Subcutaneous abdominal adipose tissue (tissue), 5 donors: ENCODE measurements at regions not wholly inside any gene's neighbourhood (a gene's known extent, or its start where the extent isn't known, plus 50 kb on each side); places are given as distances from the start of the nearest gene placed in this dataset.
A peak's percentile ranks its signal among the peaks of the same experiment; 100 is the strongest.

Experiments used
- H3K27ac ChIP-seq: one replicate; pipeline ENCODE4 v1.7.0; 2013; ENCODE audit warnings: low read depth, mild to moderate bottlenecking, inconsistent platforms, low read length, moderate library complexity
- H3K27me3 ChIP-seq, 5 donors: one replicate each; pipeline ENCODE4 v1.7.0; 2013; ENCODE audit warnings: low read length in 5 of 5, inconsistent platforms in 1 of 5; ENCODE audit not compliant: control insufficient read depth in 5 of 5, insufficient read depth in 4 of 5
- H3K36me3 ChIP-seq, 5 donors: one replicate each; pipeline ENCODE4 v1.7.0; 2013; ENCODE audit warnings: low read length in 5 of 5; ENCODE audit not compliant: control insufficient read depth in 5 of 5, insufficient read depth in 5 of 5
- H3K4me1 ChIP-seq, 5 donors: one replicate each; pipeline ENCODE4 v1.7.0; 2013; ENCODE audit warnings: low read length in 5 of 5, mild to moderate bottlenecking in 3 of 5, moderate library complexity in 1 of 5; ENCODE audit not compliant: control insufficient read depth in 5 of 5, insufficient read depth in 5 of 5
- H3K4me3 ChIP-seq, 5 donors: one replicate each; pipeline ENCODE4 v1.7.0; 2013; ENCODE audit warnings: low read length in 5 of 5, low read depth in 1 of 5
- H3K9ac ChIP-seq, 5 donors: one replicate each; pipeline ENCODE4 v1.7.0; 2013; ENCODE audit warnings: low read length in 5 of 5, mild to moderate bottlenecking in 4 of 5, moderate library complexity in 3 of 5
- H3K9me3 ChIP-seq, 5 donors: one replicate each; pipeline ENCODE4 v1.7.0; 2013; ENCODE audit warnings: low read length in 5 of 5; ENCODE audit not compliant: control insufficient read depth in 5 of 5
- donor health status: healthy.
- donor health status: healthy.
- donor health status: healthy.
- donor health status: healthy.
- donor health status: healthy.

- Histone ChIP-seq H3K4me1 (peaks cover 8 to 41% (median 32%) of the 10 kb centered on the region in 5 donors), H3K9ac (peak overlapping the region in 1 of 5 donors; percentile 69), H3K36me3 (no peaks in the 10 kb centered on the region), H3K27me3 (no peaks in the 10 kb centered on the region), H3K9me3 (peaks cover 3 to 12% (median 8%) of the 10 kb centered on the region in 5 donors), H3K4me3 (no peak overlapping the region), H3K27ac (peak overlapping the region; percentile 89)
Observed at GRCh38 chr22:27278946-27279345, 522.6 kb downstream of the MN1 start.

DNA sequence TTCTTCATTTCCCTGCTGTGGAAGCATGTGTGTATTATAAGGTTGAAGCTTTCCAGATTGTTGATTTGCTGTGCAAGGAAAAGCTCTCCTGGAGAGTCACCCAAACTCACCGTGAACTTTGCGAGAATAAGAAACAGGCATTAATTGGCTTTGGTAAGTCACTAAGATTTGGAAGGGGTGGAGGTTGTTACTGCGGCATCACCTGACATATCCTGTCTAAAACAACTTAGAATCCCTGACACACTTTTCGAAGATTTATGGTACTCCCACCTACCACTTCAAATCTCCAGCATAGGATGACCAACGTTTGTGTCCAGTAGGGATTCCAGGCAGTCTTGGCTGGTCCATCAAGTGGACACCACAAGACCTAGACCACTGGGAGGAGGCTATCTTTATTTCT, 518.3 kb downstream of the MN1 start:
- H3K4me1 ChIP-seq, result peaks cover 0 to 24% (median 6%) of the 10 kb centered on the region in 5 donors
- peaks cover 0 to 6% (median 2%) of the 10 kb centered on the region in 5 donors for H3K9me3 ChIP-seq
- H3K27me3 ChIP-seq, result no peaks in the 10 kb centered on the region
- no peak overlapping the region for H3K4me3 ChIP-seq
- H3K27ac ChIP-seq, result no peak overlapping the region
- no peak overlapping the region for H3K9ac ChIP-seq
- no peaks in the 10 kb centered on the region for H3K36me3 ChIP-seq

DNA sequence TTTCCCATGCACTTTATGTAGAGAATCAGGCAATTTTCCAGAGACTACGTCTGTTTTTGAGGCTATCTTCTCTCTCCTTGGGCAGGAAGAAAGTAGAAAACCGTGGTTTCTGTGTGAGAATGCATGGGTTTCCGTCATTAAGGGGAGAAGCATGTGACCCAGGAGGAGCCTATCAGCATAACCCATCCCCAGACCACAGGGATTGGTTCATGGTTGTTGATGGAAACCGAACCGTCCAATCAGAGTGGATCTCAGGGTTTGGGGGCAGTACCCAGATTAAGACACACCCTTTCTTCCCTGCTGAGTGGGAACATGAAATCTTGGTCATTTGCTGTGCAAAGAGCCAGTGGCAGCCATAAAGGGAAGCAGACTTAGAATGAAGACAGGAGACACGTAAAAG, 517.8 kb downstream of the MN1 start:
- H3K4me1 ChIP-seq, result peaks cover 0 to 19% (median 1%) of the 10 kb centered on the region in 5 donors
- no peaks in the 10 kb centered on the region for H3K27me3 ChIP-seq
- H3K9me3 ChIP-seq, result peaks cover 0 to 6% (median 2%) of the 10 kb centered on the region in 5 donors
- no peak overlapping the region for H3K27ac ChIP-seq
- H3K4me3 ChIP-seq, result no peak overlapping the region
- no peaks in the 10 kb centered on the region for H3K36me3 ChIP-seq
- no peak overlapping the region for H3K9ac ChIP-seq

GRCh38 chr22:27284324-27284723, 517.2 kb downstream of the MN1 start:
- Histone ChIP-seq H3K9me3 (peaks cover 0 to 6% (median 2%) of the 10 kb centered on the region in 5 donors), H3K4me3 (no peak overlapping the region), H3K9ac (no peak overlapping the region), H3K27ac (no peak overlapping the region), H3K36me3 (no peaks in the 10 kb centered on the region), H3K27me3 (no peaks in the 10 kb centered on the region), H3K4me1 (peaks cover 0 to 13% (median 0%) of the 10 kb centered on the region in 5 donors)

- no peak overlapping the region for H3K9ac ChIP-seq
- H3K4me3 ChIP-seq, result no peak overlapping the region
- no peaks in the 10 kb centered on the region for H3K36me3 ChIP-seq
- H3K27ac ChIP-seq, result no peak overlapping the region
- H3K9me3 ChIP-seq, result peaks cover 0 to 6% (median 0%) of the 10 kb centered on the region in 5 donors
- H3K27me3 ChIP-seq, result no peaks in the 10 kb centered on the region
- H3K4me1 ChIP-seq, result peaks cover 0 to 13% (median 0%) of the 10 kb centered on the region in 5 donors
Observed at GRCh38 chr22:27286711-27287110, 514.8 kb downstream of the MN1 start.

DNA sequence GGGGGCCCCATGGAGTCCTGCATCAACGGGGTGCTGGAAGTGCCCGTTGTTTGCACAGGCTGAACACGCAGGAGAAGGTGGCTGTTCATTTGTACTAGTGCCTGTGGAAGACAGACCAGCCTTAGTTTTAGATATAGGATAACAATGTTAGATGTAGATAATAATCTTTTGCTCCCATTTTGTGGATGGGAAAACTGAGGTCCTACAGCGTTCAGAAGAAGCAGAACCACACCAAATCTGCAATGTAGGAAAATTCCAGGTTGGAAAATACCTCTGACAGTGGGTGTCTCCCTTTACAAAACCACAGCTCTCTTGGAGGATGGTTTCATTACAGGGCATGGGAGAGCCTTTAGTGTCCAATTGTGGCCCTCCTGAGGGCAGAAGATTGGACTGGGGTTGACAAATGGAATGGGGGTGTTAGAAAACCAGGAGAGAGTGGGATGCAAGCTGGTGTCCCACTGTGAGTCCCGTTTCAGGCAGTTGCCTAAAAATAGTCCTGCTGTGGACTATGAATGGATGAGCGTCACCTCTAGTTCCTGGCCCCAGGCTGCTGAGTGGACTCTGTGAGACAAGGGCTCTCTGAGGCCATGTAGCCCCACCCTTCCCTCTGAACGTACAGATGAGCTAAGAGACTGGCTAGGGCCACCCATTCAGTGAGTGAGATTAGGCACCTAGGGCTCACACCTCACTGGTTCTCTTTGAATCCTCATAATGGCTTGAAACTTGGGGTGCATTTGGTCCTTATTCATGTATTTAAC, 508.8 kb downstream of the MN1 start:
- H3K4me3 ChIP-seq, result no peak overlapping the region
- H3K27me3 ChIP-seq, result peaks cover 0 to 5% (median 0%) of the 10 kb centered on the region in 5 donors
- no peaks in the 10 kb centered on the region for H3K36me3 ChIP-seq
- H3K9ac ChIP-seq, result no peak overlapping the region
- peaks cover 0 to 3% (median 0%) of the 10 kb centered on the region in 5 donors for H3K4me1 ChIP-seq
- H3K9me3 ChIP-seq, result no peaks in the 10 kb centered on the region
- H3K27ac ChIP-seq, result no peak overlapping the region

DNA sequence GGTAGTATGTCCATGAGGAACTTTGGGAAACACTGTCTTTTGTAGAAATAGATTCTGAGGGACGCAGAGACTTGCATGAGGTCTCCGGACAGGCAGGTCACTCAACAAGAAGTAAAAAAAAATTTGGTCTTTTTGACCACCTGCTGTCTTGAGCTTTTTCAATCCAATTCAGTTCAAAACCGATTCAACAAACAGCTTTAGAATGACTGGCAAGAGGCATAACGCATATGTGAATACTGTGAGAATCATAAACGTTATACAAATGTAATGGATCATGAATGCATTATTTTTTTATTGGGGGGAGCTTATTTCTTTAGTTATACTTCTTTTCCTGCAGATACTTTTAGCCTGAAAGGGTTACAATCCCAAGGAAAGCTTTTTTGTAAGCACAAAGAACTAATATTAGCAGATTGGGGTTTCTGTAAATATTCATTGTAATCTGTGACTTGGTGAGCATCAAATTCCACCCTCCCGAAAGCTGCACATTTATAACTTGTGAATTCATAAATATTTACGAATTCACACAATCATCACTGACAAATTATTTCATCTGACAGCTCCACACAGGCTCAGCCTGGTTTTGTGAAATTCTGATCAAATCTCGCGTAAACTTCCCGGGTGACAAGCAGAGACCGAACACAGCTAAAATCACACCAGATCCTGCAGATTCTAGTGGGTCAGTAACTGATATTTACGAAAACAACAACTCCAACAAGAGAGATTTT, 507.7 kb downstream of the MN1 start:
- Histone ChIP-seq H3K9ac (no peak overlapping the region), H3K4me1 (peaks cover 0 to 2% (median under 1%) of the 10 kb centered on the region in 5 donors), H3K27me3 (peaks cover 0 to 8% (median 0%) of the 10 kb centered on the region in 5 donors), H3K9me3 (no peaks in the 10 kb centered on the region), H3K36me3 (no peaks in the 10 kb centered on the region), H3K27ac (no peak overlapping the region), H3K4me3 (no peak overlapping the region)

GRCh38 chr22:27295040-27295439, 506.5 kb downstream of the MN1 start:
- Histone ChIP-seq H3K27me3 (peaks cover 0 to 9% (median 2%) of the 10 kb centered on the region in 5 donors), H3K9me3 (no peaks in the 10 kb centered on the region), H3K9ac (no peak overlapping the region), H3K36me3 (no peaks in the 10 kb centered on the region), H3K4me1 (peaks cover 2 to 9% (median 7%) of the 10 kb centered on the region in 5 donors), H3K4me3 (no peak overlapping the region), H3K27ac (no peak overlapping the region)

DNA sequence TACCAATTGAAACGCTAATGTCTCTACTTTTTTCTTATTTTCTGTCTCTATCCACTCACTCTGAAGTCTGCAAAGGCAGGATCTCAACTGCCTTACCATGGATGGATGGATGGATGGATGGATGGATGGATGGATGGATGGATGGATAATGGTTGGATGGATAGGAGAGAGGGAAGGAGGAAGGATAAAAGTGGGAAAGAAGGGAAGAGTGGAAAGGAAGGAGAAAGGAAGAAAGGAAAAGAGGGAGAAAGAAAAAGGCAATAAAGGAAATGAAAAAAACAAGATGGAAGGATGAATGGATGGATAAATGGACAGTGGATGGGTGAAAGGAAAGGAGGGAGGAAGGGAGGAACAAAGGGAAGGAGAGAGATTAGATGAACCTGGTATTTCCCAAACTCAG, 506.0 kb downstream of the MN1 start:
- H3K9ac ChIP-seq, result no peak overlapping the region
- no peaks in the 10 kb centered on the region for H3K9me3 ChIP-seq
- H3K4me3 ChIP-seq, result no peak overlapping the region
- H3K36me3 ChIP-seq, result no peaks in the 10 kb centered on the region
- no peak overlapping the region for H3K27ac ChIP-seq
- H3K4me1 ChIP-seq, result peaks cover 2 to 9% (median 7%) of the 10 kb centered on the region in 5 donors
- peaks cover 0 to 9% (median 2%) of the 10 kb centered on the region in 5 donors for H3K27me3 ChIP-seq

DNA sequence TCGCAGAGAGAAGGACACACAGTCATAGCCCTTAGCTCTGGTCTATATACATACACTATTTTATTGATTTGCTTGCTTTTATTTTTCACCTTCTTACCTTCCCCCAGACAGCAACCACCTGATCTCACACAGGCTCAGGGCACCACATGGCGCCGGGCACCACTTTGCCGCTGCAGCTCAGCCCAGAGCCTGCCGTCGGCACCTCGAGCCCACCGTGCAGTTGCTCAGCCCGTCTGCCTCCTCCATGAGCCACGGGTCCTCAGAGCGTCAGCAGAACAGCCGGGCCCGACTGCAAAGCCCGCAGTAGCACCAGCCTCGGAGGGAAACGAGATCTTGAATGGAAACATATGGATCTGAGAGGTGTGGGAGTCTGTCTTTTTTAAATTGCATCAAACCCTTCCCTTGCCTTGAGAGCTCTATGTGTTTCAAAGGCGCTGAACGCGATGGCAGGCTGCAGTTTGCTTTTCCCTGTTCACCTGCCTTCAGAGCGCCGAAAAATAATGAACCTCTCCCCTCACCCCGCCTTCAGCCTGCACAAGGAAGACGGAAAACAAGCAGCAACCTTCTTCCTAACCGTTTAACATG, 505.4 kb downstream of the MN1 start:
- no peak overlapping the region for H3K9ac ChIP-seq
- no peaks in the 10 kb centered on the region for H3K36me3 ChIP-seq
- no peak overlapping the region for H3K27ac ChIP-seq
- H3K4me1 ChIP-seq, result peaks cover 2 to 9% (median 7%) of the 10 kb centered on the region in 5 donors
- H3K4me3 ChIP-seq, result no peak overlapping the region
- H3K27me3 ChIP-seq, result peaks cover 0 to 9% (median 2%) of the 10 kb centered on the region in 5 donors
- no peaks in the 10 kb centered on the region for H3K9me3 ChIP-seq
